Hepatocyte (in vitro differentiated cells): ENCODE measurements at regions not wholly inside any gene's neighbourhood (a gene's known extent, or its start where the extent isn't known, plus 50 kb on each side); places are given as distances from the start of the nearest gene placed in this dataset.

ENCODE experiments used
- CTCF ChIP-seq: fragments of 200-600 bp; sonication (generic); IDR thresholded peaks from 2 replicates; pipeline ENCODE4 v1.5.1; 2016; ENCODE audit warnings: antibody characterized with exemption, mild to moderate bottlenecking; ENCODE audit not compliant: poor library complexity
- EZH2 ChIP-seq: fragments of 200-600 bp; sonication (generic); IDR thresholded peaks from 2 replicates; pipeline ENCODE4 v1.6.1; 2016; ENCODE audit warnings: antibody characterized with exemption, mild to moderate bottlenecking, borderline replicate concordance

GRCh38 chr6:133610227-133610840 lies 278.6 kb upstream of the TCF21 start:
- TF ChIP-seq CTCF (no peak), EZH2 (no peak)
